Fibroblast of mammary gland (primary cell): ENCODE measurements at regions not wholly inside any gene's neighbourhood (a gene's known extent, or its start where the extent isn't known, plus 50 kb on each side); places are given as distances from the start of the nearest gene placed in this dataset.
A peak's percentile ranks its signal among the peaks of the same experiment; 100 is the strongest.

ENCODE experiments used
- DNase-seq: peaks from one replicate; pipeline ENCODE4 v3.0.0-alpha.2; 2010; ENCODE audit warnings: low read depth
- H3K4me3 ChIP-seq: 2 replicates; pipeline ENCODE4 v1.5.1; 2011; ENCODE audit warnings: low read depth, mild to moderate bottlenecking, low read length, moderate library complexity; ENCODE audit not compliant: control insufficient read depth
- TF ChIP-seq, protein P1 (sequence below): conservative IDR thresholded peaks from 2 replicates; pipeline ENCODE4 v1.5.1; 2011; ENCODE audit warnings: low read depth, low read length, inconsistent platforms; ENCODE audit not compliant: control insufficient read depth, insufficient read depth

DNA sequence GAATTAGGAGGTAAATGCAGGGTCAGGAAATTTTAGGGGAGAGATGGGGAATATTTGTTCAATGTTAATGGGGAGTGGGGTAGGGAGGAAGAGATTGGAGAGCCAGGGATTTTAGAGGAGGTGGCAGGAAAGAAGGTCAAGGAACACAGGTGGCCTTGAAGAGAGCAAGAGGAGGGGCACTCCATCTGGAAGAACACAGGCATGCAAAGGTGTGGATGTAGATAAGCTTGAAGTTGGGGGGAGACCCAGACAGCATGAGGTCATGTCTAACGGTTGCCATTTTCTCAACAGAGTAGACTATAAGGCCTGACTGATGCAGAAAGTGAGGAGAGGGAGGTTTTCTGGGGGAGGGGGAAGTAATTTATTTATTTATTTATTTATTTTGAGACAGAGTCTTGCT is 77.5 kb downstream of the MAIP1 start:
- no peak overlapping the region for H3K4me3 ChIP-seq
- no peak for DNase-seq
- TF ChIP-seq, protein P1, sequence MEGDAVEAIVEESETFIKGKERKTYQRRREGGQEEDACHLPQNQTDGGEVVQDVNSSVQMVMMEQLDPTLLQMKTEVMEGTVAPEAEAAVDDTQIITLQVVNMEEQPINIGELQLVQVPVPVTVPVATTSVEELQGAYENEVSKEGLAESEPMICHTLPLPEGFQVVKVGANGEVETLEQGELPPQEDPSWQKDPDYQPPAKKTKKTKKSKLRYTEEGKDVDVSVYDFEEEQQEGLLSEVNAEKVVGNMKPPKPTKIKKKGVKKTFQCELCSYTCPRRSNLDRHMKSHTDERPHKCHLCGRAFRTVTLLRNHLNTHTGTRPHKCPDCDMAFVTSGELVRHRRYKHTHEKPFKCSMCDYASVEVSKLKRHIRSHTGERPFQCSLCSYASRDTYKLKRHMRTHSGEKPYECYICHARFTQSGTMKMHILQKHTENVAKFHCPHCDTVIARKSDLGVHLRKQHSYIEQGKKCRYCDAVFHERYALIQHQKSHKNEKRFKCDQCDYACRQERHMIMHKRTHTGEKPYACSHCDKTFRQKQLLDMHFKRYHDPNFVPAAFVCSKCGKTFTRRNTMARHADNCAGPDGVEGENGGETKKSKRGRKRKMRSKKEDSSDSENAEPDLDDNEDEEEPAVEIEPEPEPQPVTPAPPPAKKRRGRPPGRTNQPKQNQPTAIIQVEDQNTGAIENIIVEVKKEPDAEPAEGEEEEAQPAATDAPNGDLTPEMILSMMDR, result no peak

DNA sequence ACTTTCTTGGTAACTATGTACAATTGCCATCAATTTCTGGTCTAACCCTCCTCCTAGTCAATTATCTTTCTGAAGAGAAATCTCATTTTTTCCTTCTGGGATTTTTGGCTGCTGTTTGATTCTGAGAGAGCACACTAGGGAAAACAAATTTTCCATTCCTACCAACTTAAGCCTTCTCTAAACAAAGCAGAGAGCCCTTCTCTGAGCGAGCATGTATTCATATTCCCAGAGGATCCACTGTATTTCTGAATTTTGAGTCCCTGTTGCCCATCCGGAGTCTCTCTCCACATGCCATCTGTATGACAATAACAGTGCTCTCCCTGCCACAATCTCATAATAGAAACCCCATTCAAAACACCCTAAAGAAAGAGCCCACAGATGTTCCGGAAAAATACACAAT is 78.5 kb downstream of the MAIP1 start:
- TF ChIP-seq, protein P1, result no peak

DNA sequence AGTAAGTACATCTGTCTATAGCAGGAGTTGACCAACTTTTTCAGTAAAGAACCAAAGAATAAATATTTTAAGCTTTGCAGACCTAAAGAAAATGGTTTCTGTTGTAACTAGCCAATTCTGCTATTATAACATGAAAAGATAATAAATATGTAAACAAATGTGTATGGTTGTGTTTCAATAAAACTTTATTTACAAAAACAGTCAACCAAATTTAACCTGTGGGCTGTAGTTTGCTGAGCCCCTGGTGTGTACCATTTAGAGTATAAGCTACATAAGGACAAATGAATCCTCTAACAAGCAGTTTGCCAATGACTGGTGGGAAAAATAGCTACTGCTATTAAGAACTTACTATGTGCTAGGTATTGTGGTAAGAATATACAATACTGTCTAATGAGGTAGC is 79.4 kb downstream of the MAIP1 start:
- no peak overlapping the region for H3K4me3 ChIP-seq
- TF ChIP-seq, protein P1, result no peak
- DNase-seq, result no peak

More for the DNA sequence above, 78.5 kb downstream of the MAIP1 start:
- no peak overlapping the region for H3K4me3 ChIP-seq
- no peak for DNase-seq

- no peak overlapping the region for H3K4me3 ChIP-seq
- TF ChIP-seq, protein P1, result no peak
- DNase-seq, result peak; percentile 95
Observed at GRCh38 chr2:200039724-200040650, 84.6 kb downstream of the MAIP1 start.

DNA sequence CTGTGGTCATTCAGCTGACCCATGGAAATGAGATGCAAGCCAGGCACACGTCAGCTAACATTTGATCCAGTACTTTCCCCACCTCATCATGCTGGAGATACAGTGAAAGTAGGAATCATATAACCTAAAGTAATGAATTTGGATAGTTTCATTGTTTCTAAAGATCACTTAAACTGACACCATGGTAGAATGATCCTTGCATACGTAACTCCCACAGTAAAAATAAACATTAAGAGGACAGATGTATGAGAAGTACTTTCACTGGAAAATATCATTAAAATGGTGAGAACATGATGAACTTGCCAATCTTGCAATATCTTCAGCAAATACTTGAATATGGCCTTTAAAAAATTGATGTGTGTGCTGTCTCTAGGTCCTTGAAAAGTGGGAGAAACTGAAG is 85.4 kb downstream of the MAIP1 start:
- TF ChIP-seq, protein P1, result no peak
- H3K4me3 ChIP-seq, result no peak overlapping the region
- DNase-seq, result no peak

DNA sequence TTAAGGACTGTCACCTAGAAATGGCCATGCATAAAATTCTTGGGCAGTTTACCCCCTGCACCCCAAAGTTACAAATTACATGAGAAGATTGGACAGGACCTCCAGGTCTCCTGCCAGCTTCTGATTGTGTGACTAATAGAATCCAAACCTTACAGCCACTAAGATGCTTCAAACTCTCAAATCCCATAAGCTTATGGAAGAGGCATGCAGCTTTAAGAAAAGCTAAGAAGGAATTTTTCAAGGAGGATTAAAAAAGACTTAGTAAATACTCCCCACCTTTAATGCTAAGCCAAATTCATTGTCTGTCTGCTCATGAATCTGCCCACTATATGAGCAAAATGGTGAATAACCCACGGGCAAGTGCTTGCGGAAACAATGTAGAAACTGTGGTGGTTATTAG is 86.3 kb downstream of the MAIP1 start:
- no peak for DNase-seq
- no peak overlapping the region for H3K4me3 ChIP-seq
- TF ChIP-seq, protein P1, result no peak
